Fibroblast of villous mesenchyme (primary cell): ENCODE measurements at regions not wholly inside any gene's neighbourhood (a gene's known extent, or its start where the extent isn't known, plus 50 kb on each side); places are given as distances from the start of the nearest gene placed in this dataset.
"Not testable (repeated sequence)": the region's sequence is repeated elsewhere in the genome, so short reads cannot be mapped to it uniquely, and the experiment has no call there.

Source experiments
- DNase-seq: peaks from one replicate; pipeline ENCODE4 v3.0.0-alpha.2; 2010; ENCODE audit warnings: low read depth
- H3K4me3 ChIP-seq: 2 replicates; pipeline ENCODE4 v1.5.1; 2011; ENCODE audit warnings: low read depth, mild to moderate bottlenecking, low read length
- CTCF ChIP-seq: IDR thresholded peaks from 2 replicates; pipeline ENCODE4 v1.5.1; 2012; ENCODE audit warnings: low read depth, mild to moderate bottlenecking, low read length; ENCODE audit not compliant: insufficient read depth

DNA sequence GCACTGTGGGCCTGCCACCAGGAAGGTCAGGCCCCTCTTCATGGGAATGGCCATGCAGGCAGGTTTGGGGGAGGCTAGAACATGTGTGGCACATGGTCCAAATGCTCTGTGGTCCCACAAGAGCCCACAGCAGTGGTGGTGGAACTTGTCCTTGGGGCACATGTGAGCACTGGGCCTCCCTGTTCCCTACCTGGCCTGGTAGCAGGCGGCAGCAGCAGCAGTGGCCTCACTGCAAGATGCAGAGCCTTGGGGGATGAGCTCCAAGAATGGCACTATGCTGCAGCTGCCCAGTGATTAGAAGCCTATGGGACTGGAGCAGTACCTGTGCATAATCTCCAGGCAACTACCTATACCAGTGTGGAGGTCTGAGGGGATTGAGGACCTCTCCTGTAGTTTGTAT, 197.0 kb upstream of the DCAF8L1 start:
- no peak for DNase-seq
- no peak for TF ChIP-seq CTCF
- no peak overlapping the region for H3K4me3 ChIP-seq

DNA sequence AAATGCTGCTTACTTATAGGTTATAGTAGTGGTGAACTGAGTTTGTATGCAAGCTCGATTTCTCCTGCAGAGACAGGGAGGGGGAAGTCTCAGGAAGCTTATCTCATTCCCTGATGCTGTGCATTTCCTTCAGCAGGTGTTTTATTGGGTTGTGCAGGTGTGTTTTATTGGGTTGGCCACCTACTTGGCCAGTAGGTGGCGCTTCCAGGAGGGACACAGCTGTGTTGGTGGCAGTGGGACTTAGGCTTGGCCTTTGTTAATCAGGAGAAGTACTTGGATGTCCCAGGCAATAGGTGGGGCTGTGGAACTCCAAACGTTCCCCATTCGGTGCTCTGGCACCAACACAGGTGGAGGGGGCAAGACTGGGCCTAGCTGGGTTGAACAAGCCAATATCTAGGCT, 196.0 kb upstream of the DCAF8L1 start:
- no peak overlapping the region for H3K4me3 ChIP-seq
- no peak for TF ChIP-seq CTCF
- DNase-seq: no peak

GRCh38 chrX:28170713-28171112, 189.5 kb upstream of the DCAF8L1 start:
- no peak overlapping the region for H3K4me3 ChIP-seq
- TF ChIP-seq CTCF: no peak
- no peak for DNase-seq

GRCh38 chrX:28158019-28158777, 176.9 kb upstream of the DCAF8L1 start:
- no peak for DNase-seq
- TF ChIP-seq CTCF: no peak
- no peak overlapping the region for H3K4me3 ChIP-seq

GRCh38 chrX:28152263-28152662, 171.0 kb upstream of the DCAF8L1 start:
- not testable (repeated sequence) for DNase-seq, H3K4me3 ChIP-seq

- TF ChIP-seq CTCF: no peak
- DNase-seq: peak; percentile 8
Measured at GRCh38 chrX:28135378-28136047, 154.3 kb upstream of the DCAF8L1 start.

DNA sequence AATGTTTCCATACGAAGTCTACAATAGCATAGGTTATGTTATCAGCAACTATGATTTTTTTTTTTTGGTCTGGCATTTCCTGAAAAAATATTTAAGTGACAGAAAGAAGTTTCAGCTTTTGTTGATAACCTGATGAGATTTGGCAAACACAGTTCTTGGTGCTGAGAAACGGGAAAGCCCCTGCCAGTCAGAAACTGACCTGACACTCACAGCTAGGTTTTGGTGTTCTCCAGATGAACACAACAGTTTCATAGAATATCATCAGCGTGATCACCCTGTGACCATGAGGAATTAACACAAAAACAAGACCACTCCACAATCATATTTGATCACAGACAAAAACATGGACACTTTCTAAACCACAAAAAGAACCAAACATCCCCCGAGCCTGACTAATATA, 152.5 kb upstream of the DCAF8L1 start:
- TF ChIP-seq CTCF: no peak
- no peak overlapping the region for H3K4me3 ChIP-seq
- no peak for DNase-seq

More at GRCh38 chrX:28135378-28136047, 154.3 kb upstream of the DCAF8L1 start:
- H3K4me3 ChIP-seq: no peak overlapping the region
